IMR-90 (cell line): ENCODE measurements at regions not wholly inside any gene's neighbourhood (a gene's known extent, or its start where the extent isn't known, plus 50 kb on each side); places are given as distances from the start of the nearest gene placed in this dataset.

Experiments used
- ATAC-seq: fragments of 200-7000 bp; cut with Tn5 transposase; 2 replicates; pipeline ENCODE4 v1.9.1; 2020; ENCODE audit warnings: low read depth, mild to moderate bottlenecking, moderate library complexity
- BruUV-seq: library from RNA; stranded (reverse); fragments of 400-500 nt; replicated peaks from 2 replicates; lab custom pipeline; 2021; lab: Mats Ljungman, UMichigan
- CTCF ChIA-PET: fragments of 300-600 bp; formaldehyde crosslinking; extraction: SDS; loops from one replicate; lab custom pipeline; 2021; ENCODE audit warnings: antibody characterized with exemption; lab: Yijun Ruan, JAX
- POLR2A ChIA-PET: fragments of 300-600 bp; sonication (Branson Sonifier 250); formaldehyde crosslinking; loops from one replicate; lab custom pipeline; 2022; ENCODE audit warnings: antibody characterized with exemption; ENCODE audit not compliant: unreplicated experiment; lab: Charles Lee
- DNase-seq: peaks from one replicate; pipeline ENCODE4 v3.0.0; 2013
- H2AFZ ChIP-seq: replicated peaks from 2 replicates; pipeline ENCODE3; 2013; ENCODE audit warnings: low read length, mild to moderate bottlenecking; ENCODE audit not compliant: poor library complexity
- H2AK5ac ChIP-seq: 2 replicates; pipeline ENCODE4 v1.6.1; 2013; ENCODE audit warnings: low read depth, low read length, inconsistent platforms
- H2AK9ac ChIP-seq: replicated peaks from 2 replicates; pipeline ENCODE3; 2013; ENCODE audit warnings: mild to moderate bottlenecking, low read depth, low read length, moderate library complexity; ENCODE audit not compliant: poor library complexity
- H2BK120ac ChIP-seq: 2 replicates; pipeline ENCODE4 v1.6.1; 2013; ENCODE audit warnings: low read depth, low read length, inconsistent platforms
- H2BK15ac ChIP-seq: 3 replicates; pipeline ENCODE4 v1.6.1; 2013; ENCODE audit warnings: low read depth, low read length, inconsistent platforms
- H2BK20ac ChIP-seq: 2 replicates; pipeline ENCODE4 v1.6.1; 2013; ENCODE audit warnings: low read depth, mild to moderate bottlenecking, inconsistent platforms, low read length, moderate library complexity
- H2BK5ac ChIP-seq: 2 replicates; pipeline ENCODE4 v1.6.1; 2013; ENCODE audit warnings: mild to moderate bottlenecking, low read depth, low read length, inconsistent platforms; ENCODE audit not compliant: poor library complexity, severe bottlenecking
- H3K14ac ChIP-seq: replicated peaks from 2 replicates; pipeline ENCODE4 v1.6.1; 2013; ENCODE audit warnings: low read depth, low read length, inconsistent platforms
- H3K18ac ChIP-seq: 2 replicates; pipeline ENCODE4 v1.6.1; 2013; ENCODE audit warnings: low read depth, low read length, control low read depth
- H3K23ac ChIP-seq: 2 replicates; pipeline ENCODE4 v1.6.1; 2013; ENCODE audit warnings: low read depth, low read length, inconsistent platforms
- H3K27ac ChIP-seq: 2 replicates; pipeline ENCODE4 v1.5.1; 2013; ENCODE audit warnings: mild to moderate bottlenecking, control low read depth, low read length; ENCODE audit not compliant: insufficient read depth
- H3K27me3 ChIP-seq: 2 replicates; pipeline ENCODE4 v1.6.1; 2013; ENCODE audit warnings: low read length; ENCODE audit not compliant: control insufficient read depth, insufficient read depth
- H3K36me3 ChIP-seq: 2 replicates; pipeline ENCODE4 v1.6.1; 2013; ENCODE audit warnings: low read length, mixed read lengths; ENCODE audit not compliant: control insufficient read depth, insufficient read depth
- H3K4ac ChIP-seq: 2 replicates; pipeline ENCODE4 v1.6.1; 2013; ENCODE audit warnings: low read depth, low read length, inconsistent platforms
- H3K4me1 ChIP-seq: 2 replicates; pipeline ENCODE4 v1.6.1; 2013; ENCODE audit warnings: low read length, mixed read lengths; ENCODE audit not compliant: control insufficient read depth, insufficient read depth
- H3K4me2 ChIP-seq: 2 replicates; pipeline ENCODE4 v1.6.1; 2013; ENCODE audit warnings: low read depth, mild to moderate bottlenecking, control low read depth, low read length, moderate library complexity
- H3K4me3 ChIP-seq: 2 replicates; pipeline ENCODE4 v1.5.1; 2013; ENCODE audit warnings: low read depth, mild to moderate bottlenecking, control low read depth, low read length, moderate library complexity; ENCODE audit not compliant: insufficient read depth
- H3K56ac ChIP-seq: 2 replicates; pipeline ENCODE4 v1.6.1; 2013; ENCODE audit warnings: low read length, inconsistent platforms; ENCODE audit not compliant: insufficient read depth; ENCODE audit errors: extremely low read depth
- H3K79me1 ChIP-seq, 2 experiments: 2 replicates each; pipeline ENCODE4 v1.6.1; 2013; ENCODE audit warnings: low read length in 2 of 2, inconsistent platforms in 1 of 2, low read depth in 1 of 2
- H3K9ac ChIP-seq: 2 replicates; pipeline ENCODE4 v1.6.1; 2013; ENCODE audit warnings: low read depth, low read length, control low read depth
- H3K9me1 ChIP-seq: 2 replicates; pipeline ENCODE4 v1.6.1; 2013; ENCODE audit warnings: low read length, inconsistent platforms; ENCODE audit not compliant: insufficient read depth
- H3K9me3 ChIP-seq: 2 replicates; pipeline ENCODE4 v1.6.1; 2013; ENCODE audit warnings: low read length; ENCODE audit not compliant: control insufficient read depth, insufficient read depth
- H4K20me1 ChIP-seq: 2 replicates; pipeline ENCODE4 v1.6.1; 2013; ENCODE audit warnings: low read length, inconsistent platforms; ENCODE audit not compliant: insufficient read depth
- H4K5ac ChIP-seq: 2 replicates; pipeline ENCODE4 v1.6.1; 2013; ENCODE audit warnings: mild to moderate bottlenecking, low read depth, low read length, control low read depth
- H4K8ac ChIP-seq, 2 experiments: 2 replicates each; pipeline ENCODE4 v1.6.1; 2013; ENCODE audit warnings: low read depth in 2 of 2, low read length in 2 of 2, control low read depth in 1 of 2, inconsistent platforms in 1 of 2
- H4K91ac ChIP-seq: 2 replicates; pipeline ENCODE4 v1.6.1; 2013; ENCODE audit warnings: low read depth, low read length, inconsistent platforms; ENCODE audit not compliant: insufficient read depth
- BHLHE40 ChIP-seq: fragments of 150-350 bp; IDR thresholded peaks from 2 replicates; pipeline ENCODE4 v1.6.1; 2016; ENCODE audit warnings: mild to moderate bottlenecking, low read depth, low read length
- CEBPB ChIP-seq: IDR thresholded peaks from 2 replicates; pipeline ENCODE4 v1.6.1; 2012; ENCODE audit warnings: low read depth, low read length, improper control_type of control experiment
- CHD1 ChIP-seq: IDR thresholded peaks from 2 replicates; pipeline ENCODE4 v1.6.1; 2012; ENCODE audit warnings: low read depth, low read length, improper control_type of control experiment
- FOS ChIP-seq: fragments of 150-350 bp; IDR thresholded peaks from 2 replicates; pipeline ENCODE4 v1.6.1; 2016; ENCODE audit warnings: low read depth, low read length
- MAFK ChIP-seq: IDR thresholded peaks from 2 replicates; pipeline ENCODE4 v1.6.1; 2012; ENCODE audit warnings: low read depth, low read length, improper control_type of control experiment
- MAZ ChIP-seq: IDR thresholded peaks from 2 replicates; pipeline ENCODE4 v1.6.1; 2012; ENCODE audit warnings: low read depth, mild to moderate bottlenecking, low read length, improper control_type of control experiment, moderate library complexity, borderline replicate concordance
- MXI1 ChIP-seq: IDR thresholded peaks from 2 replicates; pipeline ENCODE4 v1.6.1; 2012; ENCODE audit warnings: low read depth, mild to moderate bottlenecking, low read length, moderate library complexity, borderline replicate concordance
- NFE2L2 ChIP-seq: fragments of 150-350 bp; IDR thresholded peaks from 2 replicates; pipeline ENCODE4 v1.6.1; 2016; ENCODE audit warnings: low read depth, mild to moderate bottlenecking, low read length
- POLR2A ChIP-seq: IDR thresholded peaks from 2 replicates; pipeline ENCODE4 v1.6.1; 2012; ENCODE audit warnings: mild to moderate bottlenecking, low read depth, low read length
- RAD21 ChIP-seq: IDR thresholded peaks from 2 replicates; pipeline ENCODE4 v1.6.1; 2012; ENCODE audit warnings: low read length, improper control_type of control experiment
- RCOR1 ChIP-seq: IDR thresholded peaks from 2 replicates; pipeline ENCODE4 v1.6.1; 2012; ENCODE audit warnings: mild to moderate bottlenecking, low read length, improper control_type of control experiment; ENCODE audit not compliant: insufficient replicate concordance
- RFX5 ChIP-seq: IDR thresholded peaks from 2 replicates; pipeline ENCODE4 v1.8.0; 2012; ENCODE audit warnings: low read depth, mild to moderate bottlenecking, low read length, moderate library complexity
- SMC3 ChIP-seq: fragments of 150-350 bp; IDR thresholded peaks from 2 replicates; pipeline ENCODE4 v1.6.1; 2016; ENCODE audit warnings: low read depth, mild to moderate bottlenecking, antibody characterized with exemption, low read length, moderate library complexity
- WGBS, 2 experiments: methylation state at CpG; one replicate each; pipeline versions ENCODE4 v1.1.5 to v1.1.7; 2013; ENCODE audit warnings: missing lambda C conversion rate in 2 of 2; ENCODE audit not compliant: insufficient read length in 1 of 2; ENCODE audit errors: extremely low coverage in 2 of 2; 5-methylcytosine and 5-hydroxymethylcytosine counted together
- dilution Hi-C: fragments of 300-500 bp; cut with HindIII; formaldehyde crosslinking; loops from one replicate; pipeline ENCODE4 v1.14.3; 2018; ENCODE audit warnings: low sequenced_read_pairs; ENCODE audit not compliant: unreplicated experiment
- in situ Hi-C: fragments of 300-500 bp; cut with MboI; formaldehyde crosslinking; loops from 3 replicates; pipeline ENCODE4 v1.14.3; 2019; ENCODE audit warnings: low sequenced_read_pairs, inconsistent platforms, mixed read lengths
- intact Hi-C: fragments of 100-400 bp; cut with micrococcal nuclease; formaldehyde crosslinking; loops from 2 replicates; pipeline ENCODE4 v1.10.0; 2022
- TF ChIP-seq, protein P1 (sequence below): fragments of 150-350 bp; IDR thresholded peaks from 2 replicates; pipeline ENCODE4 v1.6.1; 2017; ENCODE audit warnings: mild to moderate bottlenecking, antibody characterized with exemption, low read length, low read depth
- TF ChIP-seq, protein P2 (sequence below): conservative IDR thresholded peaks from 2 replicates; pipeline ENCODE4 v1.5.1; 2012; ENCODE audit warnings: mild to moderate bottlenecking, low read depth, low read length, improper control_type of control experiment
- TF ChIP-seq, protein P3 (sequence below): fragments of 150-350 bp; IDR thresholded peaks from 2 replicates; pipeline ENCODE4 v1.6.1; 2016; ENCODE audit warnings: low read depth, mild to moderate bottlenecking, low read length, moderate library complexity, borderline replicate concordance

DNA sequence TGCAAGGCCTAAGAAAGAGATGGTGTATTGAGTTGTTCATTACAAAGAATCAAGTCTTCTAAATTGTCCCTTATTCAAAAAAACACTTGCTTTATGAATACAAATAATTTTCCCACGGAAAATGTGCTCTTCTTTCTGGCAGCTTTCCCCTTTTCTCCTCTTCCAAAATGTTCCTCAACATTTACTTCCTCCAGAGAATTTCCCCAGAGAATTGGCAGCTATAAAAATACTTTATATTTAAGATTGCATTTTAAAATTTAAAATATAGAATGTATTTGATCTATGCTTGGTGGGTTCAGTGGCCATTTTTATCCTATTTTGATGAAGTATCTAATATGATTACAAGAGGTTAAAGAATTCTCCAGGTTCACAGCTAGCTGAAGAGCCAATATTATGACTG lies 521.0 kb downstream of the IQCM start:
- no peak for TF ChIP-seq RCOR1
- TF ChIP-seq NFE2L2: no peak
- TF ChIP-seq RFX5: no peak
- TF ChIP-seq BHLHE40: no peak
- no peak for TF ChIP-seq SMC3
- TF ChIP-seq POLR2A: no peak
- no peak for TF ChIP-seq FOS
- no peak for TF ChIP-seq MAZ
- TF ChIP-seq, protein P1, sequence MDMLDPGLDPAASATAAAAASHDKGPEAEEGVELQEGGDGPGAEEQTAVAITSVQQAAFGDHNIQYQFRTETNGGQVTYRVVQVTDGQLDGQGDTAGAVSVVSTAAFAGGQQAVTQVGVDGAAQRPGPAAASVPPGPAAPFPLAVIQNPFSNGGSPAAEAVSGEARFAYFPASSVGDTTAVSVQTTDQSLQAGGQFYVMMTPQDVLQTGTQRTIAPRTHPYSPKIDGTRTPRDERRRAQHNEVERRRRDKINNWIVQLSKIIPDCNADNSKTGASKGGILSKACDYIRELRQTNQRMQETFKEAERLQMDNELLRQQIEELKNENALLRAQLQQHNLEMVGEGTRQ: no peak
- TF ChIP-seq, protein P2, sequence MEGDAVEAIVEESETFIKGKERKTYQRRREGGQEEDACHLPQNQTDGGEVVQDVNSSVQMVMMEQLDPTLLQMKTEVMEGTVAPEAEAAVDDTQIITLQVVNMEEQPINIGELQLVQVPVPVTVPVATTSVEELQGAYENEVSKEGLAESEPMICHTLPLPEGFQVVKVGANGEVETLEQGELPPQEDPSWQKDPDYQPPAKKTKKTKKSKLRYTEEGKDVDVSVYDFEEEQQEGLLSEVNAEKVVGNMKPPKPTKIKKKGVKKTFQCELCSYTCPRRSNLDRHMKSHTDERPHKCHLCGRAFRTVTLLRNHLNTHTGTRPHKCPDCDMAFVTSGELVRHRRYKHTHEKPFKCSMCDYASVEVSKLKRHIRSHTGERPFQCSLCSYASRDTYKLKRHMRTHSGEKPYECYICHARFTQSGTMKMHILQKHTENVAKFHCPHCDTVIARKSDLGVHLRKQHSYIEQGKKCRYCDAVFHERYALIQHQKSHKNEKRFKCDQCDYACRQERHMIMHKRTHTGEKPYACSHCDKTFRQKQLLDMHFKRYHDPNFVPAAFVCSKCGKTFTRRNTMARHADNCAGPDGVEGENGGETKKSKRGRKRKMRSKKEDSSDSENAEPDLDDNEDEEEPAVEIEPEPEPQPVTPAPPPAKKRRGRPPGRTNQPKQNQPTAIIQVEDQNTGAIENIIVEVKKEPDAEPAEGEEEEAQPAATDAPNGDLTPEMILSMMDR: no peak
- no peak for TF ChIP-seq CHD1
- TF ChIP-seq MAFK: no peak
- TF ChIP-seq MXI1: no peak
- TF ChIP-seq, protein P3, sequence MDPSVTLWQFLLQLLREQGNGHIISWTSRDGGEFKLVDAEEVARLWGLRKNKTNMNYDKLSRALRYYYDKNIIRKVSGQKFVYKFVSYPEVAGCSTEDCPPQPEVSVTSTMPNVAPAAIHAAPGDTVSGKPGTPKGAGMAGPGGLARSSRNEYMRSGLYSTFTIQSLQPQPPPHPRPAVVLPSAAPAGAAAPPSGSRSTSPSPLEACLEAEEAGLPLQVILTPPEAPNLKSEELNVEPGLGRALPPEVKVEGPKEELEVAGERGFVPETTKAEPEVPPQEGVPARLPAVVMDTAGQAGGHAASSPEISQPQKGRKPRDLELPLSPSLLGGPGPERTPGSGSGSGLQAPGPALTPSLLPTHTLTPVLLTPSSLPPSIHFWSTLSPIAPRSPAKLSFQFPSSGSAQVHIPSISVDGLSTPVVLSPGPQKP: no peak
- no peak for TF ChIP-seq CEBPB
- no peak for TF ChIP-seq RAD21
- no peak overlapping the region for H2BK20ac ChIP-seq
- dilution Hi-C loops: no loop called here
- WGBS, 2 experiments: no CpG with 5 or more reads among the region's 1 CpG
- no peak overlapping the region for H3K18ac ChIP-seq
- no peaks in the 10 kb centered on the region for H4K20me1 ChIP-seq
- no peak overlapping the region for H2AK9ac ChIP-seq
- H3K9ac ChIP-seq: no peak overlapping the region
- no peak overlapping the region for H2BK120ac ChIP-seq
- intact Hi-C loops: no loop called here
- H3K56ac ChIP-seq: no peak overlapping the region
- no peak overlapping the region for H4K8ac ChIP-seq
- no peaks in the 10 kb centered on the region for H3K9me3 ChIP-seq
- H2BK15ac ChIP-seq: no peak overlapping the region
- DNase-seq: no peak
- H3K23ac ChIP-seq: no peak overlapping the region
- H3K4me3 ChIP-seq: no peak overlapping the region
- H3K27me3 ChIP-seq: no peaks in the 10 kb centered on the region
- ChIA-PET POLR2A (no interaction called here), CTCF (no interaction called here)
- no peaks in the 10 kb centered on the region for H3K9me1 ChIP-seq
- H3K14ac ChIP-seq: no peak overlapping the region
- H3K4ac ChIP-seq: no peak overlapping the region
- BruUV-seq: no TSS peak
- no peaks in the 10 kb centered on the region for H3K36me3 ChIP-seq
- no peak overlapping the region for H2BK5ac ChIP-seq
- H2AFZ ChIP-seq: no peak overlapping the region
- H3K4me2 ChIP-seq: no peak overlapping the region
- H3K4me1 ChIP-seq: no peaks in the 10 kb centered on the region
- H2AK5ac ChIP-seq: no peak overlapping the region
- no peak for ATAC-seq
- H3K79me1 ChIP-seq: no peaks in the 10 kb centered on the region
- H4K91ac ChIP-seq: no peak overlapping the region
- H3K27ac ChIP-seq: no peak overlapping the region
- in situ Hi-C loops: no loop called here
- no peak overlapping the region for H4K5ac ChIP-seq
